Fibroblast of the aortic adventitia (primary cell): ENCODE measurements at regions not wholly inside any gene's neighbourhood (a gene's known extent, or its start where the extent isn't known, plus 50 kb on each side); places are given as distances from the start of the nearest gene placed in this dataset.

ENCODE experiments used
- DNase-seq: peaks from one replicate; pipeline ENCODE4 v3.0.0-alpha.2; 2010; ENCODE audit warnings: low read depth
- H3K4me3 ChIP-seq: 2 replicates; pipeline ENCODE4 v1.5.1; 2011; ENCODE audit warnings: low read depth, mild to moderate bottlenecking, control low read depth, low read length, moderate library complexity
- CTCF ChIP-seq: IDR thresholded peaks from 2 replicates; pipeline ENCODE4 v1.5.1; 2011; ENCODE audit warnings: mild to moderate bottlenecking, low read length, control low read depth, inconsistent platforms; ENCODE audit not compliant: insufficient read depth

GRCh38 chr1:228883535-228883934, 148.3 kb downstream of the RHOU start:
- no peak for DNase-seq
- H3K4me3 ChIP-seq = no peak overlapping the region
- TF ChIP-seq CTCF = no peak

- no peak overlapping the region for H3K4me3 ChIP-seq
- TF ChIP-seq CTCF = no peak
- no peak for DNase-seq
Measured at GRCh38 chr1:228884196-228884595, 148.9 kb downstream of the RHOU start.

GRCh38 chr1:228884615-228885566, 149.6 kb downstream of the RHOU start:
- H3K4me3 ChIP-seq = no peak overlapping the region
- no peak for DNase-seq
- TF ChIP-seq CTCF = no peak

GRCh38 chr1:228885845-228886244, 150.6 kb downstream of the RHOU start:
- TF ChIP-seq CTCF = no peak
- DNase-seq = no peak
- H3K4me3 ChIP-seq = no peak overlapping the region

- no peak overlapping the region for H3K4me3 ChIP-seq
- DNase-seq = no peak
- no peak for TF ChIP-seq CTCF
Measured at GRCh38 chr1:228887101-228887500, 151.8 kb downstream of the RHOU start.

- H3K4me3 ChIP-seq = no peak overlapping the region
- no peak for TF ChIP-seq CTCF
- DNase-seq = no peak
Measured at GRCh38 chr1:228887960-228888359, 152.7 kb downstream of the RHOU start.
